T-helper 1 cell treated with Interleukin-12 subunit alpha and Interleukin-12 subunit beta and Interleukin-4 antibody, amounts not matched to agents 30 μg/mL and 1 μg/mL, for 36 hours (primary cell): ENCODE measurements at regions not wholly inside any gene's neighbourhood (a gene's known extent, or its start where the extent isn't known, plus 50 kb on each side); places are given as distances from the start of the nearest gene placed in this dataset.
"Not testable (repeated sequence)": the region's sequence is repeated elsewhere in the genome, so short reads cannot be mapped to it uniquely, and the experiment has no call there.

Experiments used
- H3K27ac Mint-ChIP-seq: one replicate; pipeline ENCODE4 v1.8.0; 2021; ENCODE audit warnings: mild to moderate bottlenecking, mixed read lengths
- H3K27me3 Mint-ChIP-seq: one replicate; pipeline ENCODE4 v1.8.0; 2021; ENCODE audit warnings: low read depth, mixed read lengths
- H3K36me3 Mint-ChIP-seq: one replicate; pipeline ENCODE4 v1.8.0; 2021; ENCODE audit warnings: low read depth, mixed read lengths
- H3K4me1 Mint-ChIP-seq: one replicate; pipeline ENCODE4 v1.8.0; 2021; ENCODE audit warnings: low read depth, mixed read lengths
- H3K4me3 Mint-ChIP-seq: one replicate; pipeline ENCODE4 v1.8.0; 2021; ENCODE audit warnings: mild to moderate bottlenecking, moderate library complexity, mixed read lengths
- H3K9me3 Mint-ChIP-seq: one replicate; pipeline ENCODE4 v1.8.0; 2021; ENCODE audit warnings: mixed read lengths

DNA sequence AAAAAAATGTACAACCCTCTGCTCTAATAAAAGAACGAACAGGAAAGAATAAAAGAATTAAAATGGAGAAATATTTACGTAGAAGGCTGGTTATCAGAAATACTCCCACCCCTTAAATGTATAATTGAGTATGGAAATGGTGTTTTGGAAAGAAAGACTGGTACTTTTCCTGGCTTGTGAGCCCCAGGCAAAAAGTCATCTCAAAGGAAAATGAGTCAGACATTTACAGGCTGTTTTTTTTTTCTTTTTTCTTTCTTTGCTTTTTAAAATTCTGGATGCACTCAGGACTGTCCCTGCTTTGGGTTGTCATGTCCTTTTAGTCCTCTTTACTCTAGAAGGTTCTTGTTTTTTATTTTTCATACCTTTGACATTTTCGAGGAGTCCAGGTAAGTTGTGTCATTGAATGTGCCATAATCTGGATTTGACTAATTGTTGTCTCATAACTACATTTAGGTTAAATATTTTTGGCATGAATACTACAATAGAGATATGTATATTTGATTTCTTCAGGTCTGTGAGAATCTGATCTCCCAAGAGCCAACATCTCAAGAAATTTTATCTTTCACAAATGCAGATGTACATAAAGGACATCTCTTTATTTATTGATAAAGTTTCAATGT is 313.0 kb upstream of the GLI3 start:
- H3K4me1 Mint-ChIP-seq: no peaks in the 10 kb centered on the region
- H3K4me3 Mint-ChIP-seq: no peak overlapping the region
- no peaks in the 10 kb centered on the region for H3K27me3 Mint-ChIP-seq
- peaks cover 19% of the 10 kb centered on the region for H3K9me3 Mint-ChIP-seq
- H3K36me3 Mint-ChIP-seq: no peaks in the 10 kb centered on the region
- no peak overlapping the region for H3K27ac Mint-ChIP-seq

GRCh38 chr7:42548816-42549611 is 312.0 kb upstream of the GLI3 start:
- Mint-ChIP-seq H3K36me3 (no peaks in the 10 kb centered on the region), H3K27me3 (no peaks in the 10 kb centered on the region), H3K27ac (no peak overlapping the region), H3K4me1 (no peaks in the 10 kb centered on the region), H3K4me3 (no peak overlapping the region), H3K9me3 (peaks cover 22% of the 10 kb centered on the region)

DNA sequence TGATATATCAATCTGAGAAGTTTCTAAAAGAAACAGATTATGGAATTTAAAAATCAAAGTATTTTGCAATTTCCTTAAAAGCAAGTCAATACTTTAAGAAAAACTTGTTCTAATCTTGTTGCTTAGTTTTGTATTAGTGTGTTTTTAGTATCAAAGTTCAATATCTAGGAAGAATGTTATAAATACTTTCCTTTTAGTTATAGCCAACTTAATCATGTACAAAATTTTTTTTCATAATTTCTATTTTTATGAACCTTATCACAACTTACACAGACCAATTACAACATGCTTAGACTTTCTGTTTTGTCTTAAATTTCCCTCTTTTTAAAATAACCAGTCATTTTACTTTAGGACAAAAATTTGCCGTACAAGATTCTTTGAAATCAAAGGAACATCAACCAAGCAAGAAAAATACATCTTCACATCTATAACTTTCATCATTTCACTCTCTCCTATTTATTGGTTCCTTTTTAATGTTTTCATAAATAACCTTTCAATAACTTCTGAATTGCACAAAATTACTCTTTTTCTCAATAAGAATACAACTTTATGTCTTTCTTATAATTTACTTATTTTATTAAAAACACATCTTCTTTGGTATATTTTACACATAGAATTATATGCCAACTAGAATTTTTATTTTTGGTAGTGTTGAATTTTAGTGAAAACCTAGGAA is 308.2 kb upstream of the GLI3 start:
- Mint-ChIP-seq H3K4me3 (no peak overlapping the region), H3K9me3 (peaks cover 28% of the 10 kb centered on the region), H3K27me3 (no peaks in the 10 kb centered on the region), H3K27ac (no peak overlapping the region), H3K4me1 (no peaks in the 10 kb centered on the region), H3K36me3 (no peaks in the 10 kb centered on the region)

DNA sequence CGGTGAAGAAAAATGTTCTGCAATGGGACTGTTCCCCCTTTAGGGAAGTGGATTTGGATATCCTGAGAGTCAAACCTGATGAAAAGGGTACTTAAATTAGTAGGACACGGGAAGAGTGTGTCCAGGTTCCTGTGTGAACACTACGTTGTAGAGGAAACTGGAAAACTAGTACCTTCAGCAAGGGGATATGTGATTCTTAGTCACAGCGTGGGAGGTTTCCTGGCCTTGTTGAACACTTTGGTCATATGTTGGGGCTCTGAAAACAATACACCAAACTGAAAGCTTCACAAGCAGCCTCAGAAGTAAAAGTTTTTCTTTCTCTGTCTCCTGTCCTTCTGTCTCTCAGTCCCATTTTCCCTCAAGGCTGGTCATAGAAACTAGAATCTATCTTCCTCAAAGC is 306.9 kb upstream of the GLI3 start:
- Mint-ChIP-seq H3K27ac (no peak overlapping the region), H3K4me1 (no peaks in the 10 kb centered on the region), H3K27me3 (no peaks in the 10 kb centered on the region), H3K36me3 (no peaks in the 10 kb centered on the region), H3K9me3 (peaks cover 28% of the 10 kb centered on the region), H3K4me3 (no peak overlapping the region)

DNA sequence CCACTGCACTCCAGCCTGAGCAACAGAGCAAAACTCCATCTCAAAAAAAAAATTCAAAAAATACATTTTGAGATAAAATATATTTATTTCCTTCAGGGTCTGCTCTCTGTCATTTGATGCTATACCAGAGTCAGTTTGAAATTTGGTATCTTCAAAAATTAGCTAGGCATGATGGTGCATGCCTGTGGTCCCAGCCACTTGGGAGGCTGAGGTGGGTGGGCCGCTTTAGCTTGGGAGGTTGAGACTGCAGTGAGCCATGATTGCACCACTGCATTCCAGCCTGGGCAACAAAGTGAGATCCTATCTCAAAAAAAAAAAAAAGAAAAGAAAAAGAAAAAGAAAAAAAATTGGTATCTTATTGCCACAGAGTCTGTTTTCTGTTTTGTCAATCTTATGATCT is 305.4 kb upstream of the GLI3 start:
- not testable (repeated sequence) for H3K27me3 Mint-ChIP-seq, H3K27ac Mint-ChIP-seq, H3K36me3 Mint-ChIP-seq, H3K4me1 Mint-ChIP-seq, H3K4me3 Mint-ChIP-seq
- peaks cover 28% of the 10 kb centered on the region for H3K9me3 Mint-ChIP-seq

DNA sequence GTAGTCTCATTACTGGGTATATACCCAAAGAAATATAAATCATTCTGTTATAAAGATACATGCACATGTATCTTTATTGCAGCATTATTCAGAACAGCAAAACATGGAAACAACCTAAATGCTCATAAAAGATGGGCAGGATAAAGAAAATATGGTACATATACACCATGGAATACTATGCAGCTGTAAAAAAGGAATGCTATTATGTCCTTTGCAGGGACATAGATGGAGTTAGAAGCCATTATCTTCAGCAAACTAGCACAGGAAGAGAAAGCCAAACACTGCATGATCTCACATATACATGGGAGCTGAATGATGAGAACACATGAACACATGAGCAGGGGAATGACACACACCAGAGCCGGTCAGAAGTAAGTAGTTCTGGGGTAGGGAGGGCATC is 297.4 kb upstream of the GLI3 start:
- peaks cover 16% of the 10 kb centered on the region for H3K9me3 Mint-ChIP-seq
- H3K4me3 Mint-ChIP-seq: no peak overlapping the region
- H3K36me3 Mint-ChIP-seq: no peaks in the 10 kb centered on the region
- no peaks in the 10 kb centered on the region for H3K27me3 Mint-ChIP-seq
- no peak overlapping the region for H3K27ac Mint-ChIP-seq
- no peaks in the 10 kb centered on the region for H3K4me1 Mint-ChIP-seq

- no peak overlapping the region for H3K4me3 Mint-ChIP-seq
- no peaks in the 10 kb centered on the region for H3K27me3 Mint-ChIP-seq
- peaks cover 40% of the 10 kb centered on the region for H3K9me3 Mint-ChIP-seq
- no peak overlapping the region for H3K27ac Mint-ChIP-seq
- H3K36me3 Mint-ChIP-seq: no peaks in the 10 kb centered on the region
- no peaks in the 10 kb centered on the region for H3K4me1 Mint-ChIP-seq
Observed at GRCh38 chr7:42527004-42527403, 290.0 kb upstream of the GLI3 start.

DNA sequence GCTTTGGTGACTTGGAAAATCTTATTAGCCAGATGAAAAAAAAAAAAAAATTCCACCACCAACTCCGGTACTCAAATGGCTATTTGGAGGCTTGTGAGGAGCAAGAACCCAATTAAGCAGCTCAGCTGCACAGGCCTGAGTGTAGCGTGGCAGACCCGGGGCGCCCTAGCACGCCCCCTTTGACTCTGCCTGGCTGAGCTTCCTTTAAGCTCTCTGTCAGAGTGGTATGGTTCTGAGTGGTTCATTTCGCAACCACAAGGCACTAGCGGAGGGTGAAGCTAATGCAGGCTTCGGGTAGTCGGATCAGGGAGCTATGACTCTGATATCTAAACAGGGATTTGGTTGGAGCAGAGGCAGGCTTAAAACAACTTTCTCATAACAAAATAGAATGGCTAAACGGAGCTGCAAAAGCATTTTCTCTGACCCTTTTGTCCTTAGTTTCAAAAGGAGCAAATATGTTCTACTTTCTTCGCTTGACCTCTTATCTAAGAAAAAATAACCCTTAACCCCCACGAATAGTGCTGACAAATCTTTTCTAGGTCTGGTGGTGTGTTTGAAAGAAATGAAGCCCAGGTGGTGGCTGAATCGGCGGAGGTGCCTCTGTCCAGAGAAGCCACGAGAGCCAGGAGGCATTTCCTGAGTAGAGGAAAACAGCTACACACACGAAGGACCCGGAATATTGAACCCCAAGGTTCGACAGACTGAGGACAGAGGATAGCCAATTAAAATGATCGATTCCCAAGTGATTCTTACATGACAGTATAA is 285.4 kb upstream of the GLI3 start:
- no peaks in the 10 kb centered on the region for H3K27me3 Mint-ChIP-seq
- no peaks in the 10 kb centered on the region for H3K4me1 Mint-ChIP-seq
- no peak overlapping the region for H3K4me3 Mint-ChIP-seq
- no peaks in the 10 kb centered on the region for H3K36me3 Mint-ChIP-seq
- no peak overlapping the region for H3K27ac Mint-ChIP-seq
- peaks cover 31% of the 10 kb centered on the region for H3K9me3 Mint-ChIP-seq

DNA sequence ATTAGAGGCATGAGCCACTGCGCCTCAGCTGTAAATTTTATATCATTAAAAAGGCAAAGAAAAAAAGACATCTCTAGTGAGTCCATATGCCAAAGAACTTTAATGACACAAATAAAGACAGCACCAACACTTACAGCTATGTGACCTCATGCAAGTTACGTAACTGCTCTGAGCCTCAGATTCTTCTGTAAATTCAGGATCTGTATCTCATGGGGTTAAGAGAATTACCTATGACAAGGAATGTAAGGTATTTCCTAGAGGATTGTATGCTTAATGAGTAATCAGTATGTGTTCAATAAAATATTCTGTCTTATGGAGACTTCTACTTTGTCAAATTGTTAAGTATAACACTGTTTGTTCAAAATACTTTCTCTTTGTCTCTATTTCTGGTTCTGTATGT is 274.0 kb upstream of the GLI3 start:
- H3K4me1 Mint-ChIP-seq: no peaks in the 10 kb centered on the region
- H3K4me3 Mint-ChIP-seq: no peak overlapping the region
- H3K27ac Mint-ChIP-seq: no peak overlapping the region
- no peaks in the 10 kb centered on the region for H3K36me3 Mint-ChIP-seq
- H3K9me3 Mint-ChIP-seq: no peaks in the 10 kb centered on the region
- no peaks in the 10 kb centered on the region for H3K27me3 Mint-ChIP-seq

GRCh38 chr7:42506097-42506496 is 269.1 kb upstream of the GLI3 start:
- Mint-ChIP-seq H3K9me3 (no peaks in the 10 kb centered on the region), H3K4me1 (no peaks in the 10 kb centered on the region), H3K4me3 (no peak overlapping the region), H3K36me3 (no peaks in the 10 kb centered on the region), H3K27ac (no peak overlapping the region), H3K27me3 (no peaks in the 10 kb centered on the region)

GRCh38 chr7:42502022-42502421 is 265.0 kb upstream of the GLI3 start:
- no peak overlapping the region for H3K4me3 Mint-ChIP-seq
- H3K27me3 Mint-ChIP-seq: no peaks in the 10 kb centered on the region
- H3K9me3 Mint-ChIP-seq: no peaks in the 10 kb centered on the region

DNA sequence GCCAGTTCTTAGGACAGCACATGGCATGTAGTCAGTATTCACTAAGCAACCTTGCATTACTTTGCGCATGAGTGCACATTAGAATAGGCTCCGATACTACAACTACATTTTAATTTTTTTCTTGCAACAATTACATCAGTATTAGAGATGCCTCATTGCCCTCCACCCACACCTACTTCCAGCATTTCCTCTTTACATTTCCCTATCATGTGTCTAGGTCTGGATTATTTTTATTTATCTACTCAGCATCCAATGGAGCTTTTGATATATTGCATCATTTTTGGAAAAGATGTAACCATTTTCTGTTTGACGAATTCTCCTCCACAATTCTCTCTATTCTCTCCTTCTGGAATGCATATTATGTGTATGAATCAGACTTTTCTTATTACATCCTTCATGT is 258.2 kb upstream of the GLI3 start:
- Mint-ChIP-seq H3K4me1 (peaks cover 11% of the 10 kb centered on the region), H3K4me3 (no peak overlapping the region), H3K36me3 (no peaks in the 10 kb centered on the region), H3K9me3 (peaks cover 6% of the 10 kb centered on the region), H3K27ac (no peak overlapping the region), H3K27me3 (peaks cover 18% of the 10 kb centered on the region)

More at GRCh38 chr7:42502022-42502421, 265.0 kb upstream of the GLI3 start:
- no peak overlapping the region for H3K27ac Mint-ChIP-seq
- no peaks in the 10 kb centered on the region for H3K36me3 Mint-ChIP-seq
- H3K4me1 Mint-ChIP-seq: no peaks in the 10 kb centered on the region

GRCh38 chr7:42494736-42495135 is 257.7 kb upstream of the GLI3 start:
- H3K36me3 Mint-ChIP-seq: no peaks in the 10 kb centered on the region
- no peak overlapping the region for H3K4me3 Mint-ChIP-seq
- peaks cover 6% of the 10 kb centered on the region for H3K9me3 Mint-ChIP-seq
- H3K27ac Mint-ChIP-seq: no peak overlapping the region
- peaks cover 18% of the 10 kb centered on the region for H3K27me3 Mint-ChIP-seq
- peaks cover 11% of the 10 kb centered on the region for H3K4me1 Mint-ChIP-seq

- Mint-ChIP-seq H3K9me3 (peaks cover 6% of the 10 kb centered on the region), H3K27ac (no peak overlapping the region), H3K36me3 (no peaks in the 10 kb centered on the region), H3K27me3 (peaks cover 18% of the 10 kb centered on the region), H3K4me1 (peaks cover 11% of the 10 kb centered on the region), H3K4me3 (peak overlapping the region; percentile 56)
Observed at GRCh38 chr7:42494199-42494710, 257.2 kb upstream of the GLI3 start.
